HEK293 (cell line): ENCODE measurements at regions not wholly inside any gene's neighbourhood (a gene's known extent, or its start where the extent isn't known, plus 50 kb on each side); places are given as distances from the start of the nearest gene placed in this dataset.

Source experiments
- CTCF ChIP-seq: fragments of 450-650 bp; formaldehyde crosslinking; IDR thresholded peaks from 2 replicates; pipeline ENCODE4 v1.5.1; 2016; ENCODE audit warnings: missing biosample characterization, missing genetic modification characterization
- GLIS2 ChIP-seq: fragments of 450-650 bp; formaldehyde crosslinking; IDR thresholded peaks from 2 replicates; pipeline ENCODE4 v1.5.1; 2016; ENCODE audit warnings: missing biosample characterization, missing genetic modification characterization
- HOXC10 ChIP-seq: sonication (generic); formaldehyde crosslinking; IDR thresholded peaks from 2 replicates; pipeline ENCODE4 v1.8.1; 2023; ENCODE audit warnings: mild to moderate bottlenecking, missing genetic modification reagents
- YY1 ChIP-seq: fragments of 450-650 bp; formaldehyde crosslinking; IDR thresholded peaks from 2 replicates; pipeline ENCODE4 v1.5.1; 2018; ENCODE audit warnings: missing biosample characterization, missing genetic modification characterization
- ZFP3 ChIP-seq: fragments of 450-650 bp; formaldehyde crosslinking; IDR thresholded peaks from 2 replicates; pipeline ENCODE4 v1.5.1; 2016; ENCODE audit warnings: low read depth, missing biosample characterization, missing genetic modification characterization
- ZFP69B ChIP-seq: fragments of 450-650 bp; formaldehyde crosslinking; IDR thresholded peaks from 2 replicates; pipeline ENCODE4 v1.5.1; 2016; ENCODE audit warnings: missing biosample characterization, missing genetic modification characterization
- ZNF140 ChIP-seq: fragments of 450-650 bp; formaldehyde crosslinking; IDR thresholded peaks from 2 replicates; pipeline ENCODE4 v1.5.1; 2016; ENCODE audit warnings: missing biosample characterization, missing genetic modification characterization
- ZNF626 ChIP-seq: fragments of 450-650 bp; sonication (Bioruptor Pico); formaldehyde crosslinking; IDR thresholded peaks from 2 replicates; pipeline ENCODE4 v1.5.1; 2018; ENCODE audit warnings: missing biosample characterization, missing genetic modification characterization, inconsistent platforms
- TF ChIP-seq, protein P1 (sequence below): fragments of 450-650 bp; formaldehyde crosslinking; IDR thresholded peaks from 2 replicates; pipeline ENCODE4 v1.5.1; 2016; ENCODE audit warnings: missing biosample characterization, missing genetic modification characterization

DNA sequence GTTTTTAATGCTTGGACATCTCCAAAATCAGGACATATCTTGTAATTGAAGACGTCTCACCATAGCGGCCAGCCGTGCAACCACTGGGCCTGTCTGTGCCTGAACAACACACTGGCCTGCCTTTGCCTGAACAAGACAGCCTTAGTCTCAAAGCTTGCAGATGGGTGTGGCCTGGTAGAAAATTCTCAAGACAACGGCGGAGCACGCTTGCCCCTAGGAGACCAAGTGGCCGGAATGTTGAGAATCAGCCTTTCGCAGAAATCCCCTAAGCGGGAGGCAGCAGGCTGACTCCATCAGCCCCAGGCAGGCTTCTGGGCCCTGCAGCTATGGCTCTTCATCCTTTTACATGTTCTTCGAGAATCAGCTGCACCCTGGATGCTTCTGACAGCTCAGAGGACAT lies 98.0 kb upstream of the C1orf174 start:
- no peak for TF ChIP-seq ZNF626
- TF ChIP-seq YY1 (tag by site-specific recombination), result no peak
- TF ChIP-seq ZNF140, result no peak
- TF ChIP-seq, protein P1, sequence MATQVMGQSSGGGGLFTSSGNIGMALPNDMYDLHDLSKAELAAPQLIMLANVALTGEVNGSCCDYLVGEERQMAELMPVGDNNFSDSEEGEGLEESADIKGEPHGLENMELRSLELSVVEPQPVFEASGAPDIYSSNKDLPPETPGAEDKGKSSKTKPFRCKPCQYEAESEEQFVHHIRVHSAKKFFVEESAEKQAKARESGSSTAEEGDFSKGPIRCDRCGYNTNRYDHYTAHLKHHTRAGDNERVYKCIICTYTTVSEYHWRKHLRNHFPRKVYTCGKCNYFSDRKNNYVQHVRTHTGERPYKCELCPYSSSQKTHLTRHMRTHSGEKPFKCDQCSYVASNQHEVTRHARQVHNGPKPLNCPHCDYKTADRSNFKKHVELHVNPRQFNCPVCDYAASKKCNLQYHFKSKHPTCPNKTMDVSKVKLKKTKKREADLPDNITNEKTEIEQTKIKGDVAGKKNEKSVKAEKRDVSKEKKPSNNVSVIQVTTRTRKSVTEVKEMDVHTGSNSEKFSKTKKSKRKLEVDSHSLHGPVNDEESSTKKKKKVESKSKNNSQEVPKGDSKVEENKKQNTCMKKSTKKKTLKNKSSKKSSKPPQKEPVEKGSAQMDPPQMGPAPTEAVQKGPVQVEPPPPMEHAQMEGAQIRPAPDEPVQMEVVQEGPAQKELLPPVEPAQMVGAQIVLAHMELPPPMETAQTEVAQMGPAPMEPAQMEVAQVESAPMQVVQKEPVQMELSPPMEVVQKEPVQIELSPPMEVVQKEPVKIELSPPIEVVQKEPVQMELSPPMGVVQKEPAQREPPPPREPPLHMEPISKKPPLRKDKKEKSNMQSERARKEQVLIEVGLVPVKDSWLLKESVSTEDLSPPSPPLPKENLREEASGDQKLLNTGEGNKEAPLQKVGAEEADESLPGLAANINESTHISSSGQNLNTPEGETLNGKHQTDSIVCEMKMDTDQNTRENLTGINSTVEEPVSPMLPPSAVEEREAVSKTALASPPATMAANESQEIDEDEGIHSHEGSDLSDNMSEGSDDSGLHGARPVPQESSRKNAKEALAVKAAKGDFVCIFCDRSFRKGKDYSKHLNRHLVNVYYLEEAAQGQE (tag by site-specific recombination), result no peak
- TF ChIP-seq ZFP69B (tag by site-specific recombination), result no peak
- TF ChIP-seq GLIS2 (tag by site-specific recombination), result no peak
- no peak for TF ChIP-seq HOXC10
- TF ChIP-seq ZFP3 (tag by site-specific recombination), result no peak
- no peak for TF ChIP-seq CTCF (tag by site-specific recombination)
